ENCODE measurements at regions not wholly inside any gene's neighbourhood (a gene's known extent, or its start where the extent isn't known, plus 50 kb on each side); places are given as distances from the start of the nearest gene placed in this dataset.

GRCh38 chr4:3343358-3343757 is 50.5 kb downstream of the RGS12 start:
- no peak for DNase-seq

GRCh38 chr4:3344104-3344503 is 51.3 kb downstream of the RGS12 start:
- DNase-seq: no peak

GRCh38 chr4:3344596-3344995 is 51.8 kb downstream of the RGS12 start:
- DNase-seq: no peak

GRCh38 chr4:3345384-3345783 is 52.6 kb downstream of the RGS12 start:
- DNase-seq: no peak

- peak; percentile 90 for DNase-seq
Observed at GRCh38 chr4:3346146-3346545, 53.3 kb downstream of the RGS12 start.

- no peak for DNase-seq
Observed at GRCh38 chr4:3347871-3348270, 55.0 kb downstream of the RGS12 start.

- no peak for DNase-seq
Observed at GRCh38 chr4:3348621-3349020, 55.8 kb downstream of the RGS12 start.

GRCh38 chr4:3349116-3349515 is 56.3 kb downstream of the RGS12 start:
- no peak for DNase-seq

- DNase-seq: no peak
Observed at GRCh38 chr4:3351997-3352396, 59.2 kb downstream of the RGS12 start.

- no peak for DNase-seq
Observed at GRCh38 chr4:3352505-3352904, 59.7 kb downstream of the RGS12 start.

GRCh38 chr4:3352941-3353594 is 60.2 kb downstream of the RGS12 start:
- no peak for DNase-seq

GRCh38 chr4:3353752-3354454 is 61.1 kb downstream of the RGS12 start:
- no peak for DNase-seq

- no peak for DNase-seq
Observed at GRCh38 chr4:3354455-3354811, 61.6 kb downstream of the RGS12 start.

- no peak for DNase-seq
Observed at GRCh38 chr4:3355266-3355748, 62.5 kb downstream of the RGS12 start.

GRCh38 chr4:3358656-3359055 is 65.8 kb downstream of the RGS12 start:
- DNase-seq: no peak

- no peak for DNase-seq
Observed at GRCh38 chr4:3360777-3361176, 68.0 kb downstream of the RGS12 start.

- no peak for DNase-seq
Observed at GRCh38 chr4:3361406-3361805, 68.6 kb downstream of the RGS12 start.

GRCh38 chr4:3361896-3362295 is 69.1 kb downstream of the RGS12 start:
- no peak for DNase-seq

GRCh38 chr4:3362431-3363287 is 69.8 kb downstream of the RGS12 start:
- DNase-seq: no peak

GRCh38 chr4:3363411-3364141 is 70.8 kb downstream of the RGS12 start:
- DNase-seq: no peak

GRCh38 chr4:3364199-3364598 is 71.4 kb downstream of the RGS12 start:
- DNase-seq: no peak

- DNase-seq: no peak
Observed at GRCh38 chr4:3364634-3365314, 72.0 kb downstream of the RGS12 start.

Data from eye (tissue), 1 donor.